ENCODE measurements at regions not wholly inside any gene's neighbourhood (a gene's known extent, or its start where the extent isn't known, plus 50 kb on each side); places are given as distances from the start of the nearest gene placed in this dataset.
A peak's percentile ranks its signal among the peaks of the same experiment; 100 is the strongest.

GRCh38 chr12:124448241-124448954 is 119.0 kb downstream of the NCOR2 start:
- no peak for TF ChIP-seq CTCF (IDR thresholded peaks at IDR 0.05; ENCODE audit: low read depth, low read length, missing control alignments)
- in situ Hi-C loops (cut with HindIII; ENCODE audit: low sequenced_read_pairs), result no loop called here
- H3K4me3 ChIP-seq (ENCODE audit: low read depth, low read length), result no peak overlapping the region
- DNase-seq (ENCODE audit: low read depth), result no peak

DNA sequence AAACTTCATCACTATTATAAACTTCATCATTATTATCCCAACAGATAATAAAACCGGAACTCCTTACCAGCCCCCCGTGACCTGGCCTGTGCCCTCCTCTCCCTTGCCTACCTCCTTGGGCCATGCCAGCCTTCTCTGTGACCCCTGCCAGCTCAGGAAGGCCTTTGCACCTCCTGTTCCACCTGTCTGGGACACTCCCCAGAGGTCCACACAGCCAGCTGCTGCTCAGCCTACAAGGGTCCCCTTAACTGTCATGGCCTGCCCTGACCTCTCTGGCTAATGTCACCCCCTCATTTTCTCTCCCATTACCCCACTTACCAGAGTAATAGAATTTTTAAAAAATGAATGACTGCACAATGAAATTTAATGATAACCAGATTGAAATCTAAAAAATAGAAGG is 121.0 kb downstream of the NCOR2 start:
- DNase-seq (ENCODE audit: low read depth), result no peak
- in situ Hi-C loops (cut with HindIII; ENCODE audit: low sequenced_read_pairs), result no loop called here
- TF ChIP-seq CTCF (IDR thresholded peaks at IDR 0.05; ENCODE audit: low read depth, low read length, missing control alignments), result no peak
- H3K4me3 ChIP-seq (ENCODE audit: low read depth, low read length), result no peak overlapping the region

DNA sequence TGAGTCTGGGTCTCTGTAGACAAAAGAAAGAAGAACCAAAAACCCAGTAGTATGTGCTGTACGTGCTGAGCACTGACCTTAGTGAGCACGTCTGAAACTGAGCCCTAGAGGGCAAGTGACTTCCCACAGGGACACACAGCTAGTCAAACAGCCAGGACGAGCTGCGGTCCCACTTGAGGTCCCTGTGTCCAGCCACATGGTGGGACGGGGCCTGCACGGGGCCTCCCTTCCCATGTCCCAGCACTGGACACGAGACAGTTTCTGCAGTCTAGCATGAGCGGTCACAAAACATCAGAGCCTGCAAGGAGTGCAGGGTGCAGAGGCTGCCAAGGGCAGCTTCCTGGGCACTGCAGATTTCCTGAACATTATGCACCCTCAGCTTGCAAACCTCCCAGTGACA is 121.6 kb downstream of the NCOR2 start:
- no peak overlapping the region for H3K4me3 ChIP-seq (ENCODE audit: low read depth, low read length)
- in situ Hi-C loops (cut with HindIII; ENCODE audit: low sequenced_read_pairs), result no loop called here
- TF ChIP-seq CTCF (IDR thresholded peaks at IDR 0.05; ENCODE audit: low read depth, low read length, missing control alignments), result no peak
- DNase-seq (ENCODE audit: low read depth), result no peak

- peak; percentile 17 for TF ChIP-seq CTCF (IDR thresholded peaks at IDR 0.05; ENCODE audit: low read depth, low read length, missing control alignments)
- DNase-seq (ENCODE audit: low read depth), result no peak
- no peak overlapping the region for H3K4me3 ChIP-seq (ENCODE audit: low read depth, low read length)
- in situ Hi-C loops (cut with HindIII; ENCODE audit: low sequenced_read_pairs), result no loop called here
Observed at GRCh38 chr12:124445121-124445718, 122.2 kb downstream of the NCOR2 start.

- no peak for DNase-seq (ENCODE audit: low read depth)
- in situ Hi-C loops (cut with HindIII; ENCODE audit: low sequenced_read_pairs), result no loop called here
Observed at GRCh38 chr12:124443931-124444712, 123.3 kb downstream of the NCOR2 start.

More at GRCh38 chr12:124443931-124444712, 123.3 kb downstream of the NCOR2 start:
- no peak for TF ChIP-seq CTCF (IDR thresholded peaks at IDR 0.05; ENCODE audit: low read depth, low read length, missing control alignments)
- H3K4me3 ChIP-seq (ENCODE audit: low read depth, low read length), result no peak overlapping the region
